HepG2 (cell line): ENCODE measurements at regions not wholly inside any gene's neighbourhood (a gene's known extent, or its start where the extent isn't known, plus 50 kb on each side); places are given as distances from the start of the nearest gene placed in this dataset.

Experiments used
- ATAC-seq: fragments of 200-7000 bp; cut with Tn5 transposase; 3 replicates; pipeline ENCODE4 v1.9.1; 2020; ENCODE audit warnings: mild to moderate bottlenecking, moderate library complexity
- BruUV-seq: library from RNA; stranded (reverse); fragments of 400-500 nt; replicated peaks from 2 replicates; lab custom pipeline; 2021; lab: Mats Ljungman, UMichigan
- CTCF ChIA-PET: fragments of 300-600 bp; formaldehyde crosslinking; extraction: SDS; loops from one replicate; lab custom pipeline; 2021; ENCODE audit warnings: low total read pairs, inconsistent platforms, low intra/inter-chr PET ratio; lab: Yijun Ruan, JAX
- POLR2A ChIA-PET: fragments of 350-600 bp; sonication (Branson Sonifier 250); formaldehyde crosslinking; loops from one replicate; lab custom pipeline; 2020; ENCODE audit warnings: antibody characterized with exemption, inconsistent platforms; lab: Yijun Ruan, JAX
- DNase-seq: peaks from one replicate; pipeline ENCODE4 v3.0.0-alpha.2; 2015; ENCODE audit warnings: low spot score
- FAIRE-seq: peaks from 3 replicates; lab custom pipeline; 2011; peaks lifted over from hg19 to GRCh38; lab: Jason Lieb, UNC
- H2AFZ ChIP-seq: one replicate; pipeline ENCODE4 v1.6.1; 2011; ENCODE audit warnings: low read length, inconsistent platforms
- H3K27ac ChIP-seq: fragments of 300-600 bp; 3 replicates; pipeline ENCODE4 v1.8.0; 2011; ENCODE audit warnings: mixed run types, mild to moderate bottlenecking, mixed read lengths, low read length, inconsistent platforms; ENCODE audit not compliant: insufficient read depth; ENCODE audit errors: extremely low read length
- H3K27me3 ChIP-seq, 2 experiments: fragments of 200-600 bp in 1 of 2; 2 replicates in 1 of 2; 3 replicates in 1 of 2; pipeline versions ENCODE4 v1.6.0 to v1.8.0; 2011; ENCODE audit warnings: low read length in 2 of 2, mild to moderate bottlenecking in 2 of 2, moderate library complexity in 2 of 2, inconsistent platforms in 1 of 2; ENCODE audit not compliant: insufficient read depth in 2 of 2, control insufficient read depth in 1 of 2
- H3K36me3 ChIP-seq, 2 experiments: fragments of 200-600 bp in 1 of 2; replicated peaks in 1 of 2; 2 replicates in 1 of 2; 3 replicates in 1 of 2; pipeline versions ENCODE4 v1.5.1 to v1.8.0; 2011; ENCODE audit warnings: low read length in 2 of 2, inconsistent platforms in 1 of 2; ENCODE audit not compliant: insufficient read depth in 2 of 2, control insufficient read depth in 1 of 2
- H3K4me1 ChIP-seq: 2 replicates; pipeline ENCODE4 v1.5.1; 2012; ENCODE audit warnings: low read length, inconsistent platforms; ENCODE audit not compliant: insufficient read depth
- H3K4me2 ChIP-seq: 2 replicates; pipeline ENCODE4 v1.6.0; 2011; ENCODE audit warnings: low read depth, low read length, inconsistent platforms
- H3K4me3 ChIP-seq, 3 experiments: fragments of 200-600 bp in 1 of 3; sonication (generic), shearing (Covaris generic) in 1 of 3; replicated peaks in 1 of 3; 2 replicates each; pipeline ENCODE4 v1.5.1; 2011 to 2016; ENCODE audit warnings: low read length in 3 of 3, inconsistent platforms in 2 of 3, low read depth in 2 of 3, mild to moderate bottlenecking in 2 of 3, control low read depth in 1 of 3, mixed read lengths in 1 of 3; ENCODE audit not compliant: insufficient read depth in 1 of 3
- H3K79me2 ChIP-seq: one replicate; pipeline ENCODE4 v1.6.1; 2011; ENCODE audit warnings: low read length, inconsistent platforms; ENCODE audit not compliant: insufficient read depth
- H3K9ac ChIP-seq: 2 replicates; pipeline ENCODE4 v1.6.0; 2011; ENCODE audit warnings: mild to moderate bottlenecking, low read depth, low read length, inconsistent platforms; ENCODE audit not compliant: insufficient read depth
- H3K9me3 ChIP-seq: 2 replicates; pipeline ENCODE4 v1.5.1; 2012; ENCODE audit warnings: mild to moderate bottlenecking, low read length
- H4K20me1 ChIP-seq: 2 replicates; pipeline ENCODE4 v1.6.0; 2011; ENCODE audit warnings: inconsistent platforms, mild to moderate bottlenecking, low read length, moderate library complexity; ENCODE audit not compliant: insufficient read depth
- ETV5 ChIP-seq: IDR thresholded peaks from 2 replicates; pipeline ENCODE4 v1.6.1; 2018; ENCODE audit warnings: missing biosample characterization, missing genetic modification reagents, inconsistent platforms, borderline replicate concordance
- HDAC2 ChIP-seq: sonication (generic); formaldehyde crosslinking; IDR thresholded peaks from 2 replicates; pipeline ENCODE4 v1.4.0; 2020; ENCODE audit warnings: missing genetic modification reagents
- KMT2A ChIP-seq: sonication (generic); formaldehyde crosslinking; IDR thresholded peaks from 2 replicates; pipeline ENCODE4 v1.4.0; 2020; ENCODE audit warnings: missing genetic modification reagents
- PAXIP1 ChIP-seq: sonication (generic); formaldehyde crosslinking; conservative IDR thresholded peaks from 2 replicates; pipeline ENCODE4 v1.4.0; 2020; ENCODE audit warnings: mild to moderate bottlenecking, missing genetic modification reagents, moderate library complexity
- RAD21 ChIP-seq: fragments of 450-650 bp; formaldehyde crosslinking; IDR thresholded peaks from 2 replicates; pipeline ENCODE4 v1.5.0; 2020; ENCODE audit warnings: mild to moderate bottlenecking
- RARA ChIP-seq: IDR thresholded peaks from 2 replicates; pipeline ENCODE4 v1.6.1; 2016; ENCODE audit warnings: missing genetic modification reagents, missing compliant biosample characterization
- ZMYM3 ChIP-seq: sonication (generic); formaldehyde crosslinking; IDR thresholded peaks from 2 replicates; pipeline ENCODE4 v1.5.1; 2020; ENCODE audit warnings: mild to moderate bottlenecking, missing genetic modification reagents
- ZNF354B ChIP-seq: sonication (generic); formaldehyde crosslinking; IDR thresholded peaks from 2 replicates; pipeline ENCODE4 v1.8.0; 2022; ENCODE audit warnings: mild to moderate bottlenecking, missing genetic modification reagents
- ZNF501 ChIP-seq: sonication (generic); formaldehyde crosslinking; IDR thresholded peaks from 2 replicates; pipeline ENCODE4 v1.5.1; 2020; ENCODE audit warnings: mild to moderate bottlenecking, moderate library complexity, missing genetic modification reagents
- WGBS: methylation state at CpG from one replicate; pipeline ENCODE4 v1.1.6; 2017; ENCODE audit warnings: low lambda C conversion rate; 5-methylcytosine and 5-hydroxymethylcytosine counted together
- in situ Hi-C: cut with HindIII; loops from 2 replicates; pipeline ENCODE4 v1.10.0; 2017; ENCODE audit warnings: low pct_unique_long_range_greater_than_20kb; ENCODE audit not compliant: extremely low pct_ligation_motif_present
- intact Hi-C: fragments of 100-400 bp; cut with micrococcal nuclease; formaldehyde crosslinking; loops from one replicate; pipeline ENCODE4 v1.10.0; 2022; ENCODE audit not compliant: unreplicated experiment

- FAIRE-seq (no peak), DNase-seq (no peak), ATAC-seq (no peak)
- TF ChIP-seq PAXIP1 (CRISPR knock-in tag), result peak; percentile 18; the same call in 1 of the 2 replicates
- TF ChIP-seq RAD21 (CRISPR knock-in tag), result no peak
- peak; percentile 70 for TF ChIP-seq RARA (CRISPR knock-in tag)
- TF ChIP-seq ETV5, result no peak
- TF ChIP-seq ZMYM3 (CRISPR knock-in tag), result no peak
- TF ChIP-seq KMT2A (CRISPR knock-in tag), result no peak
- TF ChIP-seq HDAC2, result no peak
- TF ChIP-seq ZNF354B, result no peak
- no peak for TF ChIP-seq ZNF501
- Histone ChIP-seq H3K27me3 (no peaks in the 10 kb centered on the region), H3K79me2 (no peaks in the 10 kb centered on the region), H3K4me2 (peak overlapping the region; percentile 69; the same call in 1 of the 2 replicates), H3K36me3 (no peaks in the 10 kb centered on the region), H3K4me3 (peak overlapping the region in 1 of 3 experiments; percentile 38; a peak in 2 of 6 replicates), H4K20me1 (no peaks in the 10 kb centered on the region), H3K4me1 (peaks cover 70% of the 10 kb centered on the region), H3K9ac (0 out of 2 replicates have a peak overlapping the region, but pooled peaks have one; percentile 12), H3K27ac (peak overlapping the region; percentile 28), H3K9me3 (no peaks in the 10 kb centered on the region), H2AFZ (no peak overlapping the region)
- POLR2A ChIA-PET, result interaction anchor here (1.3 to 4.9 kb wide), 2 partner anchors 72 to 79 kb away, joined by 7 to 36 read pairs; partner anchors contain the start of gene BTG1
- 47% methylated on average over 2 of the region's 2 CpGs for WGBS
- CTCF ChIA-PET, result no interaction called here
- in situ Hi-C loops (no loop called here), intact Hi-C loops (no loop called here)
- BruUV-seq, result no TSS peak
Measured at GRCh38 chr12:92065639-92066038, 80.0 kb downstream of the BTG1 start.
